Left ventricle myocardium superior (tissue), 1 donor: ENCODE measurements at regions not wholly inside any gene's neighbourhood (a gene's known extent, or its start where the extent isn't known, plus 50 kb on each side); places are given as distances from the start of the nearest gene placed in this dataset.
A peak's percentile ranks its signal among the peaks of the same experiment; 100 is the strongest.

Source experiments
- ATAC-seq: fragments of 200-7000 bp; cut with Tn5 transposase; one replicate; pipeline ENCODE4 v1.9.1; 2020; ENCODE audit warnings: mild to moderate bottlenecking, moderate library complexity
- DNase-seq: peaks from one replicate; pipeline ENCODE4 v3.0.0-alpha.2; 2020
- intact Hi-C: fragments of 100-400 bp; cut with micrococcal nuclease; formaldehyde crosslinking; loops from one replicate; pipeline ENCODE4 v1.11.0; 2022
- donor health status: DM: no; HTN: yes; CAD: no; lungs with severe emphysema.

- ATAC-seq (no peak), DNase-seq (no peak)
- intact Hi-C loops, result no loop called here
These were observed 151.1 kb upstream of the MITF start for GRCh38 chr3:69588170-69588569.

DNA sequence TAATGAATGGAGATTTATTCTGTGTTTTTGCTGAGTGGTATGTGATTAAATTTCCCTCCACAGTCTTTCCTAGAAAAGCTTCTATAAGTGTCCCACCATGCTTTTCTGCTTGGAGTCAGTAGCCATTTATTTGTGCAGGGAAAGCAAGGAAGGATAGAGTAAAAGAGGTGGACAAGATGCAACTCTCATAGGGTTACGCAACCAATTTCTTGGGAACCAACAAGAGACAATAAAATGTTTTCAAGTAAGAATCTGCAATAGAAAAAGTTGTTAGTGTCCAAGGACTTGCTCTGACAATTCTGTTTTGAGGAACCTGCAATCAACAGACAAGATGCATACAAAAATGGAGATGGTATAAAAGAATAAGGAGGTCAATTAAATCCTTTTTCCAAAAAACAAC lies 153.8 kb upstream of the MITF start:
- no peak for DNase-seq
- intact Hi-C loops, result no loop called here
- no peak for ATAC-seq

DNA sequence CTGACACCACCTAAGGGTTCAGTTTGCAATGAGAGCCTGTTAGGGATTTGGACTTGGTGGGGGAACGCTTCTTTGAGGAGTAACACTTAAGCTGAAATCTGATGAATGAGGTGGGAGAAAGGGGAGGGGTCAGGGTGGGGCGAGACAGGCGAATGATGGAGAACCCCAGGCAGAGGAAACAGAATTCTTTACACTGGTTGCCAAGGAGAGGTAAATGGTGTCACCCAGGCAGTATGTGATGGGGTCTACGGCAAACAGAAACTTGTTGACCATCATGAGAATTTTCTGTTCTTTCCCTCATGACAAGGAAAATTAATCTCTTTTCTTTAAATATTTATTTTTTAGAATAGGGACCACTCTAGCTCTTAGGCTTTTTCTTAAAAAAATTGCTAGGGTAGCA lies 157.2 kb upstream of the MITF start:
- intact Hi-C loops, result no loop called here
- DNase-seq (no peak), ATAC-seq (no peak)

- DNase-seq, result no peak
- ATAC-seq, result peak; percentile 49
- intact Hi-C loops, result no loop called here
These were observed 159.8 kb upstream of the MITF start for GRCh38 chr3:69579306-69580041.

DNA sequence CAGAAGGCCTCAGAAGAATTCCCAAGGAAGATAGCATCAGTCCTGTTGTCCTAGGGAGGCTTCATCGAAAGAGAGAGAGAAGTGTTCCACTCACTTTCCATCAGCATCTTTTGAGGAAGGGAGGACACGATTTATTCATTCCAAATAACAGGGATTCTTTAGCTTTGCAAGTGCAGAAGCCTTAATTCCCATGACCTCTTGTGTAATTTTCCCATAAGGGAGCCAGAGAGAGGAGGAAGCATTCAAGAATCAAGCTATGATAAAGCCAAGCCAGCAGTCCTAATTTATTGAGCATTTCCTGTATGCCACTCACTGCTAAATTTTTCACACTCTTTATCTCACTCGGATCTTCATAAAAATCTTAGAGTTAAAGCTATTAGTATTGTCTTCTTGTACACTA lies 169.7 kb upstream of the MITF start:
- intact Hi-C loops, result no loop called here
- no peak for DNase-seq
- ATAC-seq, result peak; percentile 26

GRCh38 chr3:69568951-69569350 lies 170.3 kb upstream of the MITF start:
- intact Hi-C loops, result no loop called here
- ATAC-seq (no peak), DNase-seq (no peak)

DNA sequence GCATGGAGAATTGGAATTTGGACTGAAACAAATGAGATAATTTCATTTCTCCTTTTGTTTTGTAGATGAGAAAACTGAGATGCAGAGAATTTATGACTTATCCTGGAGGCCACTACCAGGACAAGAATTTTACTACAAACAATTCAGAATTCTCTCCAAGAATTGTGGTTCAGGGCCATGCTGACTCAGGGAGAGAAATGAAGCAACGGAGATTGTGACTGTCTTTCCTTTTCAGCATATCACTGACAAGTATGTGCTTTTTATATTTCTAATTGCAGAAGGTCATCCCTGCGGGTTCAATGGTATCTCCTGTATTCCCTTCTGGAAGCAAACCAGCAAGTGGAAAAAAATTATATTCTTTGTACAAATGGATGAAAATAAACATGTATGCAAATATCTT lies 170.8 kb upstream of the MITF start:
- ATAC-seq (no peak), DNase-seq (no peak)
- intact Hi-C loops, result no loop called here

GRCh38 chr3:69567710-69568052 lies 171.6 kb upstream of the MITF start:
- intact Hi-C loops, result no loop called here
- DNase-seq (no peak), ATAC-seq (no peak)

DNA sequence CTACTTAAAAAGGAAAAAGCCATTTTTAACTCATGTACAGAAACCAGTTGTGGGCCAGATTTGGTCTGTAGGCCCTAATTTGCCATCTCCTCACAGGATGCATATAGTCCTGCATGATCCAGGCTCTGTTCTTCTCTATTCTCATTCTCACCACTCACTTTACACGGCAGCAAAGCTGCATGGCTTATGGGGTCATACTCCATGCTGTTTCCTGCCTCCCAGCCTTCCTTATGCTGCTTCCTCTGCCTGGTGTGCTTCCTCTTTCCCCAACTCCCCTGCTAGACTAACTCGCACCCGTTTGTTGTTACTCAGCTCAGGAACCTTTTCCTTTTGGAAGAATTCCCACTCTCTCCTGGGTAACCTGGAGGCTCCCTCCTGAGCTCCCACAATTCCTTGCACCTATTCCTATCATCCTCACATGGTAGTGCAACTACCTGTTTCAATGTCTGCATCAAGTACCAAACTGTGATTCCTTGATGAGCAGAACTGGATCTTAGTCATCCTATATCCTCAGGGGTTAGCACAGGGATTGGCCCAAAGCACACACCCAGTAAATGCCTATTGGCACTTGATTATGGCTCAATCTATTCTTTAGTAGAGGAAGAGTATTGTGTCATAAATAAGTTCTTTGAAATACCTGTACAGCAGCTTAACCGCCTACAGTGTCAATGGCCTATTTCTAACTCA lies 172.1 kb upstream of the MITF start:
- no peak for DNase-seq
- intact Hi-C loops, result no loop called here
- ATAC-seq, result peak; percentile 14

DNA sequence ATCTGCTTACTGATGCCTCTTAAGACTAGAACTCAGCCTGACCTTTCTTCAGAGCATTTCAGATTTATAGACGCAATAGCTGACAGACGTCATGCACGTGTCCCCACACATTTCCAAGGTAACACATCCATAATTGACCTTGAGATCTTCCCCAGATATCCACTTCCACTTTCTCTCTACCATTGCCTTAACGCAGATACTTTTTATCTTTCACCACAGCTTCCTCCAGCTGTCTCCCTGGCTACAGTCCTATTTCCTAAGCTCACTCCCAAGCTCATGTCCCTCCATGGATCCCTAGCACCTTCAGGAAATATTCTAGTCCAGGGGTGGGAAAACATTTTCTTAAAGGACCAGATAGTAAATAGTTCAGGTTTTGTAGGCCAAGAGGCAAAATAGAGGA lies 173.0 kb upstream of the MITF start:
- ATAC-seq (peak; percentile 33), DNase-seq (no peak)
- intact Hi-C loops, result no loop called here

DNA sequence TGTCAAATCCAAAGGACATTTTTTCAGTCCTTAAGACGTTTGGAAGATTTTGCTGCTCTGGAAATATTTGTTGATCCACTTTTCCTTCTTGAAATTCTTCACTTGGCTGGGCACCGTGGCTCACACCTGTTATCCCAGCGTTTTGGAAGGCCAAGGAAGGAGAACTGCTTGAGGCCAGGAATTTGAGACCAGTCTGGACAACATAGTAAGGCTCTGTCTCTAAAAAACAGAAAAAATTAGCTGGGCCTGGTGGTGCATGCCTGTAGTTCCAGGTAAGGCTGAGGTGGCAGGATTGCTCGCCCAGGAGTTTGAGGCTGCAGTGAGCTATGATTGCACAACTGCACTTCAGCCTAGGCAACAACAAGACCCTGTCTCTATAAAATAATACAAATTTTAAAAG lies 173.9 kb upstream of the MITF start:
- no peak for DNase-seq
- intact Hi-C loops, result no loop called here
- ATAC-seq, result no peak

GRCh38 chr3:69563981-69564380 lies 175.3 kb upstream of the MITF start:
- intact Hi-C loops, result no loop called here
- DNase-seq, result no peak
- ATAC-seq, result no peak

- no peak for ATAC-seq
- DNase-seq, result no peak
- intact Hi-C loops, result no loop called here
These were observed 176.1 kb upstream of the MITF start for GRCh38 chr3:69563151-69563550.

- ATAC-seq (peak; percentile 28), DNase-seq (no peak)
- intact Hi-C loops, result no loop called here
These were observed 176.1 kb upstream of the FRMD4B start for GRCh38 chr3:69562020-69562419.

GRCh38 chr3:69560818-69561217 lies 174.9 kb upstream of the FRMD4B start:
- ATAC-seq, result peak; percentile 12
- DNase-seq, result no peak
- intact Hi-C loops, result no loop called here

DNA sequence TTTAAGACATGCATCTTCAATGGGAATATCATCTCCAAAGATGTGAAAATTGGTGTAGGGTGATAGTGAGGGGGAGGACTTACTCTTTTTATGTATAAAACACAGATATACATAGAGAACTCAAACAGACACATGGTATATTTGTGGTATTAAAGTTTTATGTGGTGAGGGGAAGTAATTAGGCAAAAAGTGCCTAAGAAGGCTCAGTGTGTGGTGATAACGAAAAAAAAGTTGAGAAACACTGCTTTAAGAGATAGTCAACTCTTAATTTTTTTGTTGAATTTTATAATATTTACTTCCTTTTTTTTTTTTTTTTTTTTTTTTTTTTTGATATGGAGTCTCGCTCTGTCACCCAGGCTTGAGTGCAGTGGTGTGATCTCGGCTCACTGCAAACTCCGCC lies 174.2 kb upstream of the FRMD4B start:
- DNase-seq (no peak), ATAC-seq (no peak)
- intact Hi-C loops, result no loop called here

- ATAC-seq (peak; percentile 92), DNase-seq (no peak)
- intact Hi-C loops, result no loop called here
These were observed 173.0 kb upstream of the FRMD4B start for GRCh38 chr3:69558912-69559311.

- DNase-seq, result no peak
- intact Hi-C loops, result no loop called here
- no peak for ATAC-seq
These were observed 168.7 kb upstream of the FRMD4B start for GRCh38 chr3:69554576-69554975.

GRCh38 chr3:69553888-69554287 lies 168.0 kb upstream of the FRMD4B start:
- intact Hi-C loops, result no loop called here
- ATAC-seq, result peak; percentile 41
- DNase-seq, result no peak

DNA sequence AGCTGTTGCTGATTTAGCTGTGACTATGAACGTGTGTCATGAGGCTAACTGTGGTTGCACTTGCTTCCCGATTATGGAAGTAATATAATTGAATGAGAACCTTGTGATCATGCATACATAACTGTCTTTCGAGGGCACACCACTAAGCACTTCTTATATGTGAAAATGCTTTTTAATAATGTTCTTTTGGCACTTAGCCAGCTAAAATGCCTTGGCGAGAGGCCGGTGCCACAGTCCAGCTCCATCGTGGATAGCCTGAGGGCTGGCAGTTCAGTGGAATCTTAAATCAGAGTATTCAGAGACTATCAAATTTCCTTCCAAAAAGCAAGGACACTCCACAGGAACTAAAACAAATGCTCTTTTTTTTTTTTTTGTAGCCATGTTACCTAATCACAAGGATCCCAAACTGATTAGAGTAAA lies 161.6 kb upstream of the FRMD4B start:
- ATAC-seq (no peak), DNase-seq (no peak)

GRCh38 chr3:69542805-69543429 lies 157.0 kb upstream of the FRMD4B start:
- intact Hi-C loops, result no loop called here
- ATAC-seq (no peak), DNase-seq (no peak)

More for the DNA sequence above, 161.6 kb upstream of the FRMD4B start:
- intact Hi-C loops, result no loop called here
